GM12878 (cell line): ENCODE measurements at regions not wholly inside any gene's neighbourhood (a gene's known extent, or its start where the extent isn't known, plus 50 kb on each side); places are given as distances from the start of the nearest gene placed in this dataset.

ENCODE experiments used
- ATAC-seq: fragments of 200-7000 bp; cut with Tn5 transposase; 3 replicates; pipeline ENCODE4 v1.9.1; 2020; ENCODE audit warnings: mild to moderate bottlenecking, moderate library complexity
- BruUV-seq: library from RNA; stranded (reverse); fragments of 400-500 nt; replicated peaks from 2 replicates; lab custom pipeline; 2021; lab: Mats Ljungman, UMichigan
- CTCF ChIA-PET: fragments of 300-600 bp; sonication (Branson Sonifier 250); formaldehyde crosslinking; extraction: SDS; loops from one replicate; lab custom pipeline; 2021; ENCODE audit warnings: inconsistent platforms; lab: Yijun Ruan, JAX
- POLR2A ChIA-PET: fragments of 350-600 bp; formaldehyde crosslinking; extraction: SDS; loops from one replicate; lab custom pipeline; 2021; ENCODE audit warnings: inconsistent platforms; lab: Charles Lee
- RAD21 ChIA-PET: fragments of 300-600 bp; sonication (Branson Sonifier 250); formaldehyde crosslinking; loops from one replicate; lab custom pipeline; 2023; ENCODE audit warnings: antibody characterized with exemption; ENCODE audit not compliant: unreplicated experiment; lab: Charles Lee
- SMC1A ChIA-PET: fragments of 300-600 bp; sonication (Branson Sonifier 250); formaldehyde crosslinking; loops from one replicate; lab custom pipeline; 2023; ENCODE audit not compliant: unreplicated experiment, uncharacterized antibody; lab: Charles Lee
- DNase-seq: peaks from one replicate; pipeline ENCODE4 v3.0.0-alpha.2; 2011; ENCODE audit warnings: low read depth, low spot score
- FAIRE-seq: peaks from 3 replicates; lab custom pipeline; 2011; peaks lifted over from hg19 to GRCh38; lab: Jason Lieb, UNC
- H2AFZ ChIP-seq: 2 replicates; pipeline ENCODE4 v1.6.0; 2011; ENCODE audit warnings: low read depth, low read length, control low read depth; ENCODE audit not compliant: control insufficient read depth
- H3K27ac ChIP-seq: 2 replicates; pipeline ENCODE4 v1.5.1; 2011; ENCODE audit warnings: control low read depth; ENCODE audit not compliant: control insufficient read depth, insufficient read depth
- H3K27me3 ChIP-seq, 2 experiments: replicated peaks in 1 of 2; 2 replicates each; pipeline versions ENCODE4 v1.6.0 to v1.6.1; 2011; ENCODE audit warnings: low read length in 1 of 2; ENCODE audit not compliant: control insufficient read depth in 2 of 2, insufficient read depth in 2 of 2
- H3K36me3 ChIP-seq, 2 experiments: 2 replicates each; pipeline ENCODE4 v1.5.1; 2011; ENCODE audit warnings: low read length in 1 of 2; ENCODE audit not compliant: control insufficient read depth in 2 of 2, insufficient read depth in 2 of 2
- H3K4me1 ChIP-seq: 2 replicates; pipeline ENCODE4 v1.6.1; 2011; ENCODE audit warnings: mild to moderate bottlenecking, low read length, moderate library complexity, mixed read lengths; ENCODE audit not compliant: control insufficient read depth, insufficient read depth
- H3K4me2 ChIP-seq: 2 replicates; pipeline ENCODE4 v1.6.0; 2011; ENCODE audit warnings: control low read depth; ENCODE audit not compliant: control insufficient read depth, insufficient read depth
- H3K4me3 ChIP-seq: fragments of 200-600 bp; sonication (generic); 2 replicates; pipeline ENCODE4 v1.5.1; 2016
- H3K79me2 ChIP-seq: 2 replicates; pipeline ENCODE4 v1.6.0; 2011; ENCODE audit warnings: low read length; ENCODE audit not compliant: control insufficient read depth, insufficient read depth
- H3K9ac ChIP-seq: 2 replicates; pipeline ENCODE4 v1.8.0; 2011; ENCODE audit warnings: low read length, control low read depth, mixed read lengths; ENCODE audit not compliant: control insufficient read depth, insufficient read depth
- H3K9me3 ChIP-seq: replicated peaks from 3 replicates; pipeline ENCODE4 v1.5.1; 2011; ENCODE audit warnings: mild to moderate bottlenecking, low read length; ENCODE audit not compliant: control insufficient read depth, insufficient read depth
- H4K20me1 ChIP-seq: 2 replicates; pipeline ENCODE4 v1.6.0; 2011; ENCODE audit not compliant: control insufficient read depth, insufficient read depth
- BHLHE40 ChIP-seq, 2 experiments: fragments of 450-650 bp in 1 of 2; IDR thresholded peaks; 2 replicates each; pipeline ENCODE4 v1.6.1; 2011 to 2017; ENCODE audit warnings: low read depth in 2 of 2, borderline replicate concordance in 1 of 2, improper control_type of control experiment in 1 of 2, low read length in 1 of 2, mild to moderate bottlenecking in 1 of 2
- BMI1 ChIP-seq: fragments of 450-650 bp; IDR thresholded peaks from 2 replicates; pipeline ENCODE4 v1.6.1; 2016; ENCODE audit warnings: mild to moderate bottlenecking, moderate library complexity, borderline replicate concordance
- CREB1 ChIP-seq: IDR thresholded peaks from 2 replicates; pipeline ENCODE4 v1.6.1; 2012; ENCODE audit warnings: low read depth, mild to moderate bottlenecking, inconsistent platforms
- NR2C1 ChIP-seq: fragments of 450-650 bp; IDR thresholded peaks from 2 replicates; pipeline ENCODE4 v1.6.1; 2017; ENCODE audit warnings: antibody characterized with exemption, mild to moderate bottlenecking, moderate library complexity
- NR2C2 ChIP-seq: IDR thresholded peaks from 2 replicates; pipeline ENCODE4 v1.6.1; 2011; ENCODE audit warnings: borderline replicate concordance, low read depth; ENCODE audit not compliant: control insufficient read depth, insufficient read length
- SKIL ChIP-seq: fragments of 450-650 bp; IDR thresholded peaks from 2 replicates; pipeline ENCODE4 v1.6.1; 2017; ENCODE audit warnings: mild to moderate bottlenecking, low read depth, inconsistent platforms; ENCODE audit not compliant: poor library complexity, severe bottlenecking
- WGBS: methylation state at CpG from one replicate; pipeline ENCODE4 v1.1.6; 2016; ENCODE audit warnings: low lambda C conversion rate; ENCODE audit not compliant: insufficient replicate concordance, insufficient coverage; ENCODE audit errors: missing lambda C conversion rate; 5-methylcytosine and 5-hydroxymethylcytosine counted together
- in situ Hi-C: fragments of 300-500 bp; cut with MboI; formaldehyde crosslinking; loops from 9 replicates; pipeline ENCODE4 v1.14.3; 2018; ENCODE audit warnings: mixed read lengths
- intact Hi-C: fragments of 100-400 bp; cut with micrococcal nuclease; formaldehyde crosslinking; loops from one replicate; pipeline ENCODE4 v1.14.2; 2022; ENCODE audit not compliant: unreplicated experiment

GRCh38 chr13:106377931-106378662, 157.4 kb downstream of the EFNB2 start:
- DNase-seq: no peak
- Histone ChIP-seq H3K27me3 (no peaks in the 10 kb centered on the region), H3K4me3 (no peak overlapping the region), H3K27ac (no peak overlapping the region), H3K36me3 (no peaks in the 10 kb centered on the region), H2AFZ (no peak overlapping the region), H3K79me2 (no peaks in the 10 kb centered on the region), H3K4me1 (peaks cover 9% of the 10 kb centered on the region; the same call in 1 of the 2 replicates), H3K9ac (no peak overlapping the region), H3K4me2 (no peak overlapping the region), H4K20me1 (no peaks in the 10 kb centered on the region), H3K9me3 (no peaks in the 10 kb centered on the region; the same call in 2 of the 3 replicates)
- CTCF ChIA-PET: no interaction called here
- in situ Hi-C loops: no loop called here
- WGBS: 61% methylated on average over 7 of the region's 7 CpGs
- no peak for FAIRE-seq
- intact Hi-C loops: loop anchor here (10.0 kb wide), 1 partner anchor 157 kb away; the partner anchor contains the start of gene EFNB2
- no peak for ATAC-seq
- SMC1A ChIA-PET: no interaction called here
- TF ChIP-seq NR2C2 (no peak), BMI1 (no peak), BHLHE40 (IDR thresholded peaks at IDR 0.05; ENCODE audit: borderline replicate concordance in 1 of 2, low read depth in 2 of 2, low read length in 1 of 2) (no peak), CREB1 (no peak), NR2C1 (no peak), SKIL (no peak)
- RAD21 ChIA-PET: no interaction called here
- POLR2A ChIA-PET: no interaction called here
- no TSS peak for BruUV-seq
